Endothelial cell of umbilical vein (primary cell): ENCODE measurements at regions not wholly inside any gene's neighbourhood (a gene's known extent, or its start where the extent isn't known, plus 50 kb on each side); places are given as distances from the start of the nearest gene placed in this dataset.

Experiments
- BruUV-seq: library from RNA; stranded (reverse); fragments of 400-500 nt; replicated peaks from 2 replicates; lab custom pipeline; 2021; lab: Mats Ljungman, UMichigan
- CTCF ChIA-PET: fragments of 300-600, 350-600 bp; sonication (Branson Sonifier 250); formaldehyde crosslinking; loops from one replicate; lab custom pipeline; 2021; ENCODE audit warnings: antibody characterized with exemption, inconsistent platforms; lab: Charles Lee
- POLR2A ChIA-PET: fragments of 300-600, 350-600 bp; sonication (Branson Sonifier 250); formaldehyde crosslinking; loops from one replicate; lab custom pipeline; 2021; ENCODE audit warnings: antibody characterized with exemption, inconsistent platforms; lab: Charles Lee
- DNase-seq: peaks from one replicate; pipeline ENCODE4 v3.0.0-alpha.2; 2011; ENCODE audit warnings: low read depth, low spot score
- FAIRE-seq: peaks from 2 replicates; lab custom pipeline; 2011; peaks lifted over from hg19 to GRCh38; lab: Jason Lieb, UNC
- H2AFZ ChIP-seq: 2 replicates; pipeline ENCODE4 v1.6.0; 2012; ENCODE audit warnings: low read depth, low read length, control low read depth, inconsistent platforms
- H3K27ac ChIP-seq: 2 replicates; pipeline ENCODE4 v1.5.1; 2011; ENCODE audit warnings: low read depth, mild to moderate bottlenecking, control low read depth, low read length, moderate library complexity; ENCODE audit not compliant: insufficient read depth
- H3K27me3 ChIP-seq, 2 experiments: 2 replicates each; pipeline versions ENCODE4 v1.6.0 to v1.6.1; 2011; ENCODE audit warnings: low read length in 2 of 2, mixed read lengths in 1 of 2; ENCODE audit not compliant: control insufficient read depth in 2 of 2, insufficient read depth in 2 of 2
- H3K36me3 ChIP-seq, 2 experiments: 2 replicates in 1 of 2; 3 replicates in 1 of 2; pipeline ENCODE4 v1.5.1; 2011; ENCODE audit warnings: low read length in 2 of 2, mild to moderate bottlenecking in 1 of 2, moderate library complexity in 1 of 2; ENCODE audit not compliant: control insufficient read depth in 2 of 2, insufficient read depth in 2 of 2; ENCODE audit errors: extremely low read depth in 1 of 2
- H3K4me1 ChIP-seq: 3 replicates; pipeline ENCODE4 v1.5.1; 2011; ENCODE audit warnings: mild to moderate bottlenecking, low read length; ENCODE audit not compliant: control insufficient read depth, insufficient read depth; ENCODE audit errors: extremely low read depth
- H3K4me2 ChIP-seq: 2 replicates; pipeline ENCODE4 v1.6.1; 2011; ENCODE audit warnings: low read length, control low read depth, mixed read lengths; ENCODE audit not compliant: insufficient read depth
- H3K4me3 ChIP-seq, 3 experiments: fragments of 200-600 bp in 1 of 3; sonication (generic), shearing (Covaris generic) in 1 of 3; replicated peaks in 1 of 3; 2 replicates each; pipeline ENCODE4 v1.5.1; 2011 to 2016; ENCODE audit warnings: control low read depth in 3 of 3, low read length in 3 of 3, mild to moderate bottlenecking in 2 of 3, inconsistent platforms in 1 of 3, low read depth in 1 of 3, moderate library complexity in 1 of 3; ENCODE audit not compliant: insufficient read depth in 1 of 3
- H3K79me2 ChIP-seq: 2 replicates; pipeline ENCODE4 v1.6.0; 2012; ENCODE audit warnings: low read length, inconsistent platforms; ENCODE audit not compliant: control insufficient read depth, insufficient read depth
- H3K9ac ChIP-seq: replicated peaks from 2 replicates; pipeline ENCODE3; 2011; ENCODE audit warnings: low read length, control low read depth; ENCODE audit not compliant: insufficient read depth; ENCODE audit errors: extremely low read depth
- H3K9me1 ChIP-seq: replicated peaks from 3 replicates; pipeline ENCODE4 v1.6.0; 2011; ENCODE audit warnings: mild to moderate bottlenecking, low read length; ENCODE audit not compliant: control insufficient read depth, insufficient read depth; ENCODE audit errors: extremely low read depth
- H3K9me3 ChIP-seq: replicated peaks from 2 replicates; pipeline ENCODE4 v1.5.1; 2012; ENCODE audit warnings: low read length, inconsistent platforms; ENCODE audit not compliant: control insufficient read depth, insufficient read depth
- H4K20me1 ChIP-seq: replicated peaks from 2 replicates; pipeline ENCODE3; 2011; ENCODE audit warnings: mild to moderate bottlenecking, low read length; ENCODE audit not compliant: control insufficient read depth, insufficient read depth; ENCODE audit errors: extremely low read depth
- EZH2 ChIP-seq: IDR thresholded peaks from 2 replicates; pipeline ENCODE4 v1.6.1; 2012; ENCODE audit warnings: borderline replicate concordance, low read depth, mild to moderate bottlenecking, moderate library complexity, low read length, inconsistent platforms; ENCODE audit not compliant: severe bottlenecking
- FOS ChIP-seq: IDR thresholded peaks from 2 replicates; pipeline ENCODE4 v1.6.1; 2011; ENCODE audit warnings: mild to moderate bottlenecking, low read length, moderate library complexity, borderline replicate concordance; ENCODE audit not compliant: insufficient read depth
- GATA2 ChIP-seq: IDR thresholded peaks from 2 replicates; pipeline ENCODE4 v1.7.0; 2011; ENCODE audit warnings: low read depth, mild to moderate bottlenecking, moderate library complexity, mixed read lengths, low read length; ENCODE audit not compliant: insufficient read length, insufficient read depth
- JUN ChIP-seq: IDR thresholded peaks from 2 replicates; pipeline ENCODE4 v1.6.1; 2011; ENCODE audit warnings: borderline replicate concordance, low read depth; ENCODE audit not compliant: insufficient read length, insufficient read depth
- MYC ChIP-seq: IDR thresholded peaks from one replicate; pipeline ENCODE4 v1.6.1; 2011; ENCODE audit warnings: mild to moderate bottlenecking, low read depth, low read length
- POLR2A ChIP-seq: IDR thresholded peaks from 2 replicates; pipeline ENCODE4 v1.6.1; 2012; ENCODE audit warnings: low read depth, mild to moderate bottlenecking, control low read depth, low read length
- POLR2AphosphoS5 ChIP-seq: IDR thresholded peaks from 2 replicates; pipeline ENCODE4 v1.6.1; 2012; ENCODE audit warnings: low read depth, mild to moderate bottlenecking, control low read depth, low read length, moderate library complexity; ENCODE audit not compliant: insufficient read depth
- dilution Hi-C: fragments of 300-500 bp; cut with MboI; formaldehyde crosslinking; loops from one replicate; pipeline ENCODE4 v1.15.0; 2019; ENCODE audit warnings: low sequenced_read_pairs; ENCODE audit not compliant: extremely low pct_ligation_motif_present
- intact Hi-C: fragments of 100-400 bp; cut with micrococcal nuclease; formaldehyde crosslinking; loops from one replicate; pipeline ENCODE4 v1.10.0; 2022
- TF ChIP-seq, protein P1 (sequence below): IDR thresholded peaks from 2 replicates; pipeline ENCODE4 v1.6.1; 2011; ENCODE audit not compliant: insufficient read depth, insufficient read length
- TF ChIP-seq, protein P2 (sequence below), 2 donors: IDR thresholded peaks; 1 replicate in 1 of 2; 2 replicates in 1 of 2; pipeline ENCODE4 v1.5.1; 2011; ENCODE audit warnings: low read length in 2 of 2, mild to moderate bottlenecking in 2 of 2, moderate library complexity in 2 of 2, control low read depth in 1 of 2, inconsistent platforms in 1 of 2, low read depth in 1 of 2; ENCODE audit not compliant: insufficient read depth in 1 of 2; ENCODE audit errors: extremely low read depth in 1 of 2

DNA sequence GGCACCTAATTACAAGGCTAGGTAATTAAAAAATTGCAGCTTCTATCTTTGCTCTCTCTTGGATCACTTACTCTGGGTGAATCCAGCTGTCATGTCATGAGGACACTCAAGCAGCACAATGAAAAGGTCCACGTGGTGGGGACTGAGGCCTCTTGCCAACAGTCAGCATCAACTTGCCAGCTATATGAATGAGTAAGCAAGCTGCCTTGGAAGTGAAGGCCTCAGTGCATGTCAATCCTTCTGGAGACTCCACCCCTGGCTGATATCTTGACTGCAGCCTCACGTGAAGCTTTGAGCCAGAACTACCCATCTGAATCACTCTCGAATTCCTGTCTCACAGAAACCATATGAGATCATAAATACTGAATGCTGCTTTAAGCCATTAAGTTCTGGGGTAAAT lies 140.5 kb downstream of the SNX18 start:
- no peaks in the 10 kb centered on the region for H3K9me3 ChIP-seq
- BruUV-seq, result no TSS peak
- no peaks in the 10 kb centered on the region for H3K4me1 ChIP-seq
- TF ChIP-seq EZH2, result no peak
- TF ChIP-seq, protein P1, sequence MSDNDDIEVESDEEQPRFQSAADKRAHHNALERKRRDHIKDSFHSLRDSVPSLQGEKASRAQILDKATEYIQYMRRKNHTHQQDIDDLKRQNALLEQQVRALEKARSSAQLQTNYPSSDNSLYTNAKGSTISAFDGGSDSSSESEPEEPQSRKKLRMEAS, result no peak
- TF ChIP-seq, protein P2, sequence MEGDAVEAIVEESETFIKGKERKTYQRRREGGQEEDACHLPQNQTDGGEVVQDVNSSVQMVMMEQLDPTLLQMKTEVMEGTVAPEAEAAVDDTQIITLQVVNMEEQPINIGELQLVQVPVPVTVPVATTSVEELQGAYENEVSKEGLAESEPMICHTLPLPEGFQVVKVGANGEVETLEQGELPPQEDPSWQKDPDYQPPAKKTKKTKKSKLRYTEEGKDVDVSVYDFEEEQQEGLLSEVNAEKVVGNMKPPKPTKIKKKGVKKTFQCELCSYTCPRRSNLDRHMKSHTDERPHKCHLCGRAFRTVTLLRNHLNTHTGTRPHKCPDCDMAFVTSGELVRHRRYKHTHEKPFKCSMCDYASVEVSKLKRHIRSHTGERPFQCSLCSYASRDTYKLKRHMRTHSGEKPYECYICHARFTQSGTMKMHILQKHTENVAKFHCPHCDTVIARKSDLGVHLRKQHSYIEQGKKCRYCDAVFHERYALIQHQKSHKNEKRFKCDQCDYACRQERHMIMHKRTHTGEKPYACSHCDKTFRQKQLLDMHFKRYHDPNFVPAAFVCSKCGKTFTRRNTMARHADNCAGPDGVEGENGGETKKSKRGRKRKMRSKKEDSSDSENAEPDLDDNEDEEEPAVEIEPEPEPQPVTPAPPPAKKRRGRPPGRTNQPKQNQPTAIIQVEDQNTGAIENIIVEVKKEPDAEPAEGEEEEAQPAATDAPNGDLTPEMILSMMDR (IDR thresholded peaks at IDR 0.05; ENCODE audit: extremely low read depth in 1 of 2, insufficient read depth in 1 of 2, low read depth in 1 of 2, low read length in 2 of 2), result no peak
- TF ChIP-seq POLR2A, result no peak
- no peak for TF ChIP-seq POLR2AphosphoS5
- TF ChIP-seq GATA2, result no peak
- no peak for TF ChIP-seq FOS
- no peak for TF ChIP-seq MYC
- TF ChIP-seq JUN, result no peak
- FAIRE-seq (peak; percentile 75), DNase-seq (peak; percentile 65)
- no peak overlapping the region for H3K4me3 ChIP-seq
- no peaks in the 10 kb centered on the region for H3K36me3 ChIP-seq
- no peak overlapping the region for H3K4me2 ChIP-seq
- H2AFZ ChIP-seq, result no peak overlapping the region
- no peak overlapping the region for H3K27ac ChIP-seq
- H3K9me1 ChIP-seq, result no peaks in the 10 kb centered on the region
- H4K20me1 ChIP-seq, result no peaks in the 10 kb centered on the region
- dilution Hi-C loops, result no loop called here
- CTCF ChIA-PET, result interaction anchor here (1.3 to 3.2 kb wide), 5 partner anchors 12 to 187 kb away, joined by 3 to 9 read pairs (median 3); no protein-coding TSS in a partner anchor
- intact Hi-C loops, result no loop called here
- H3K79me2 ChIP-seq, result no peaks in the 10 kb centered on the region
- POLR2A ChIA-PET, result interaction anchor here (0.6 kb wide), 1 partner anchor 12 kb away, joined by 3 read pairs; no protein-coding TSS in a partner anchor
- no peak overlapping the region for H3K9ac ChIP-seq
- H3K27me3 ChIP-seq, result peaks cover 0 to 2% of the 10 kb centered on the region in 2 experiments
